HG03521 (cell line): ENCODE measurements at regions not wholly inside any gene's neighbourhood (a gene's known extent, or its start where the extent isn't known, plus 50 kb on each side); places are given as distances from the start of the nearest gene placed in this dataset.

Source experiments
- ATAC-seq: cut with Tn5 transposase; IDR thresholded peaks from one replicate; pipeline ENCODE4 v1.9.1; 2021; ENCODE audit warnings: mild to moderate bottlenecking, moderate library complexity; ENCODE audit not compliant: unreplicated experiment

- no peak for ATAC-seq
Observed at GRCh38 chr16:64659866-64660265, 462.0 kb downstream of the CDH11 start.

DNA sequence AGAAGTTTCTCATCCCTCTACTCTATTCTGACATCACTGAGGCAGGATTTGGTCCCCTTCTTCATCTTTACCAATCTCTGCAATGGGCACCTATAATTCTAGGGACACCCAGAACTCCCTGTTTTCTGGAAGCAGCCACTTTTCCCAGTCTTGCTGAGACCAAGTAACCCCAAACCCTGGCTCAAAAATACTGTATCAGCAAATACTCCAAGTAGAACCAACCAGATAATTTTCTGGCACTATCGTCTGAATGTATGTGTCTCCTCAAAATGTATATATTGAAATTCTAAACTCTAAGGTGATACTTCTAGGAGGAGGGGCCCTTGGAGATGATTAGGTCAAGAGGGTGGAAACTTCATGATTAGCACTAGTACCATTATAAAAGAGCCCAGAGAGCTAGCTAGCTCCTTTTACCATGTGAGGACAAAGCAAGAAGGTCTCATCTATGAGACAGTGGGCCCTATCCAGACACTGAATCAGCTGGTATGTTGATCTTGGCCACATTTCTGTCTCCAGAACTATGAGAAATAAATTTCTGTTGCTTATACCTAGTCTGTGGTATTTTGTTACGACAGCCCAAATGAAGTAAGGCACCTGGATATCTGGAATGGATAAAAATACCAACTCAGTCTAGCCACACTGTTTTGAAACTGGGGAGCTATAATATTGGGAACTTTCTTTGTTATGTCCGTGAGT is 464.4 kb downstream of the CDH11 start:
- ATAC-seq, result no peak

- no peak for ATAC-seq
Observed at GRCh38 chr16:64656471-64656870, 465.4 kb downstream of the CDH11 start.

DNA sequence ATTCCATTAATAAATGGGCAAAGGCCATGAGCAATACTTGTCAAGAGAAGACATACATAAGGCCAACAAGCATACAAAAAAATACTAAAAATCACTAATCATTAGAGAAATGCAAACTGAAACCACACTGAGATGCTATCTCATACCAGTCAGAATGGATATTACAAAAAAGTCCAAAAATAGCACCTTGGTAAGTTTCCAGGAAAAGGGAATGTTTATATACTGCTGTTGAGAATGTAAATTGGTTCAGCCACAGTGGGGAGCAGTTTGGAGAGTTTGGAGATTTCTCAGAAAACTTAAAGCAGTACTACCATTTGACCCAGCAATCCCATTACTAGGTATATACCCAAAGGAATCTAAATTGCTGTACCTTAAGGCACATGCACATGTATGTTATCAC is 467.7 kb downstream of the CDH11 start:
- ATAC-seq, result no peak

- no peak for ATAC-seq
Observed at GRCh38 chr16:64648282-64648681, 473.6 kb downstream of the CDH11 start.

DNA sequence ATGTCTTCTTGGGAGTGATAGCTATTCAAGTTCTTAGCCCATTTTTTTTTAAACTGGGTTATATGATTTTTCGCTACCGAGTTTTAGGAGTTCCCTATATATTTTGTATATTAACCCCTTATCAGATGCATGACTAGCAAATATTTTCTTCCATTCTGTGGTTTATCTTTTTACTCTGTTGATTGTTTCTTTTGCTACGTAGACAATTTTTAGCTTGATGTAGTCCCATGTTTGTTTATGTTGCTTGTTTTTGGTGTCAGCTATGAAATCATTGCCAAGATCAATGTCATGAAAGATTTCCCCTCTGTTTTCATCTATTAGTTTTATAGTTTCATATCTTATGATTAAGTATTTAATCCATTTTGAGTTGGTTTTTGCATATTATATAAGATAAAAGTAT is 480.5 kb downstream of the CDH11 start:
- ATAC-seq, result no peak

- ATAC-seq, result no peak
Observed at GRCh38 chr16:64638766-64639165, 483.1 kb downstream of the CDH11 start.

DNA sequence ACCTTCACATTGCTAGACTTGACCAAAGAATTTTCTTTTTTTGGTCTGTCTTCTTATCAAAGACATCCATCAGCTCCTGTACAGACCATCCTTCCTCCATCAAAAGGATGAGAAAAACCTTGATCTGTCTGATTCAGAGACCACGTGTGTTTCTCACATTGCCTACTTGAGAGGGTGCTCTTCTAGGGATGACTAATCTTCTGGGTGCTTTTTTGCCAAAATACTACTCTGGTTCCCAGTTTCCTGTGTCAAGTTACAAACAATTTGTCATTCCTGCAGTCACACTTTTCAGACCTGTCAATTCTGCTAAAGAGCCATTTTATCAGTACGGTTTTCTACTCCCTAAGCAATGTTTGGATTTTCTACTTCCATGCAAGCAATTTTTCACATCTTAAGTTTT is 492.2 kb downstream of the CDH11 start:
- ATAC-seq, result no peak

GRCh38 chr16:64627781-64628180 is 494.1 kb downstream of the CDH11 start:
- no peak for ATAC-seq

DNA sequence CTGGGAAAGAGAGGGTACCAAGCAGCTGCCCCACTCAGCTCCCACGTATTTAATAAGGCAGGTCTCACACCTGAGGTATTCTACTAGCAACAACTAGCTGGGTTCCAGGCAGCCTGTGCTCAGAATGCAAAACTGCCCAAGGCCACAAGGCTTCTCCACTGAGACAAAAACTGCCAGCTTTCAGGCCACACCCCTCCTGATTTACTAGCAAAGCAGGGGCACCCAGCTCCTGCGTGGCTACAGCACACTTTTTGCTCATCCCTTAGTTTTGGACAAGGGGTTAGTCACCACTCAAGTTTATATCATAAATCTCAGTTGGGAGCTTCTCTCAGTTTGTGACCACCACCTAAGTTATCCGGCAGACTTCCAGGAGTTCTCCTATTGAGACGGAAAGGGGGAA is 494.6 kb downstream of the CDH11 start:
- ATAC-seq, result no peak

DNA sequence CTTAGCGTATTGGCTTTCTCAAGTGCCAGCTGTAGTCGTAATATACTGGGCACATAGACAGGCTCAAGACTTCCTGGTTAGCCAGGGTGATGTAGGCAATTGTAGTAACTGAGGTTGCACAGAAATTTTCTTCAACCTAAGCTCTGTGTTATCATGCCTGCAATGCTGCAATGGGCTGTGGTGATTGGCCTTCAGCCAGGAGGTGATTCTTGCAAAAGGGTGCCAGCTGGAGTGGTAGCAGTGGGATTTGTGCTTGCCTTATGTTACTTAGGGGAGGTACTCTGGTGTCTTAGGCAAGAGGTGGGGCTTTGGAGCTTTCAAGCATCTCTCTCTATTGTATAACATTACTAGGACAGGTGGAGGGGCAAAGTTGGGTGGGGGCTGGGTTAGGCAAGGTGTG is 495.1 kb downstream of the CDH11 start:
- ATAC-seq, result no peak

GRCh38 chr16:64621616-64622015 is 500.2 kb downstream of the CDH11 start:
- ATAC-seq, result no peak

GRCh38 chr16:64617836-64618476 is 503.9 kb downstream of the CDH11 start:
- ATAC-seq, result no peak

GRCh38 chr16:64615630-64616280 is 506.1 kb downstream of the CDH11 start:
- ATAC-seq, result no peak

DNA sequence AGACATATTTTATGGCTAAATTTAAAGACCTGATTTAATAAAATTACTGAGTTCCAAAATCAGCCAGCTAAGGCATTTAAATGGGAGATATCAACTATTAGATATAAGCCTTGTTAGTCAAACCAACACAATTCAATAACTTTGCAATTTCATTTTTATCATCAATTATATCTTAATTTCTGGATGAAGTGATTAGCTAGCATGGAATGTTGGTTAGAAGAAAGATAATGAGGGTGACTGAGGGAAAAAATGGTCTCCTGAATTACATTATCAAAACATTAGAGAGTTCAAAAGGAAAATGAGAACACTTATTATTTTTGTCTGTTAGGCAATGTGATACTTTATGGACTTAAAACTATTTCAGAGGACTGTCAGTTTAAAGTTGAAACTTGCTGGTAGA is 525.7 kb downstream of the CDH11 start:
- no peak for ATAC-seq

- ATAC-seq, result no peak
Observed at GRCh38 chr16:64590513-64590912, 531.4 kb downstream of the CDH11 start.

DNA sequence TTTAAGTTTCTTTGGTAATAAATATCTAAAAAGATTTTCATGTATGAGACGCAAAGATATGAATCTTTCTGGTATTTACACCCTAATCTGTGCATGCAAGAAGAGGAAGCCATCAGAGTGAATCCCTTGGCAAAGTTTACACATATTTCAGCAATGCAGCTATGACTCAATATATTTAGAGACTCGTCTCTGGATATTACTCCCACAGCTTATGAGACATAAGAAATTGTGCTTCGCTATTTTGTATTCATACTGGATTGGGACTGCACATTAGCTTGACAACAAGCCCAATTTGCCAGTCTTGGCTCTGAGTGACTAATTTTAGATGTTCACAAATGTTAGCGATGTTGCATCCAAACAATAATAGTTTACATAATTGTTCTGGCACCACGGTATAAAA is 532.0 kb downstream of the CDH11 start:
- ATAC-seq, result no peak

DNA sequence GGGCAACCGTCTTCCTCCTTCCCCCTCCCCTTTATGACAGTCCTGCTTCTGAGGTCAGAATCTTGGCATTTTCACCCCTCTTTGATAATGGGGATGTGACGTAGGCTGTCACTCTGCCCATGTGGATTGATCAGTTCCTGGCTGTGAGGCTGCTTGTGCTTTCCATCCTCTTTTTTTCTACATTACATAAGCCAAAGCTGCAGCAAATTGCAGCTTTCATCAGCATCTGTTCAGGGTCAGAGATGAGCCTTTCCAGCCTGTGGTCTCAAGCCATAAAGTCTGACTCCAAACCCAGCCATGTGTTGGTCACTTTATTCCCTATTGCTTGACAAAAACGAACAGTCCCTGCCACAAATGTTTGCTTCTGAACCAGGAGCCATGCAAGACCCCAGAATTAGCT is 535.1 kb downstream of the CDH11 start:
- no peak for ATAC-seq

GRCh38 chr16:64585367-64585766 is 536.5 kb downstream of the CDH11 start:
- no peak for ATAC-seq

DNA sequence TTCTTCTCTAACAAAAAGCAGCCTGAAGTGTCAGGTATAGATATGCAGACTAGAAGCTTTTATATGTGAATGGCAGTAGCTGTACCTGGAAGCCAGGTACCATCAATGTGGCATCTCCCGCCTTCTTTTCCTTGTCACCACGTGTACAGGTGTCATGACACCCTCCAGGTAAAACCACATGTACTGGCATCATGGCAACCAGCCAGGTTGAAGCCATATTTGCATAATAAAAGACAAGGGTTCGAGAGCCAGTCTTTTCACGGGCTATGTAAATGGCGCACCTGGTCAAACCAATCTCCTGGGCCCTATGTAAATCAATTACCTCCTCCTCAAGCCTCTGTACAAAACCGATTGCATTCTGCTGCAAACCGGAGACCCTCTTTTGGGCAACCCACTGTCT is 541.3 kb downstream of the CDH11 start:
- ATAC-seq, result no peak

DNA sequence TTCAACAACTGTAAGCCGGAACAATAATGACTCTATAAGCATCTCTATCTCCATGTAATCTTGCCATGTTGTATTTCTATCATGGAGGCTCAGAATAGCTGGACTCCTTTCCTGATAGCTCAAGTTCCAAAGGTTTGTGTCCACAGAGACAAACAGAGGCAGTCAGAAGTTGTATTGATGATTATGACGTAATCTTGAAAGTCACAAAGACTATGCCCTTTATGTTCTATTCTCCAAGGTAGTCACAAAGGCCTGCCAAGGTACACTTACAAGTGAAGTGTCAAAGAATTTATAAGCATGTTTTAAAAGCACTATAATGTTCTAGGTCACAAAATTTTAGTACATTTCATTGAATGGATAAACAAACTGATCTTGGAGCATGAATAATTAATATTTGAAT is 542.2 kb downstream of the CDH11 start:
- no peak for ATAC-seq

DNA sequence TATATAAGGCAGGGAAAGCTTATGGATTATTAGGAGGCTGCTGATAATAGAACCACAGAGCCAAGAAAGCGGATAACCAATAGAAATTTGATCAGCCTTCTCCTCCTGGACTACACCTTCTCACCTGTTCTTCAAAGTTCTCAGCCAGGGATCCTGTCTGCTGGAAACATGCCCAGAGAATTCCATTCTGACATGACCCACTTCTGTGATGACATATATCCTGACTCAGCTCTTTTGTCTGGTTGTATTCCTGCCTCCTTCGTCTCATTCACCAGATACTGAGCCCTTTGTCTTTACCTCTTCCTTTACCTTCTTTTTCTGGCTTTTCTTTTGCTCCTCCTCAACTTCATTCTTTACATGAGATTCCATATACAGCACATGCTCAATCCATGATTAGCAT is 576.1 kb downstream of the CDH11 start:
- ATAC-seq, result no peak
